ENCODE measurements at regions not wholly inside any gene's neighbourhood (a gene's known extent, or its start where the extent isn't known, plus 50 kb on each side); places are given as distances from the start of the nearest gene placed in this dataset.

- no peak for TF ChIP-seq CTCF (conservative IDR thresholded peaks at IDR 0.05)
- TF ChIP-seq EZH2 (IDR thresholded peaks at IDR 0.05; ENCODE audit: low read depth): no peak
Observed at GRCh38 chr2:208827549-208828221, 421.1 kb downstream of the PTH2R start.
